Activated naive CD8-positive, alpha-beta T cell treated with anti-CD3 and anti-CD28 coated beads for 36 hours (primary cell): ENCODE measurements at regions not wholly inside any gene's neighbourhood (a gene's known extent, or its start where the extent isn't known, plus 50 kb on each side); places are given as distances from the start of the nearest gene placed in this dataset.
"Not testable (repeated sequence)": the region's sequence is repeated elsewhere in the genome, so short reads cannot be mapped to it uniquely, and the experiment has no call there.

ENCODE experiments used
- DNase-seq: peaks from one replicate; pipeline ENCODE4 v3.0.0; 2021
- H3K27ac Mint-ChIP-seq: one replicate; pipeline ENCODE4 v1.8.0; 2022; ENCODE audit warnings: mild to moderate bottlenecking, moderate library complexity, mixed read lengths
- H3K27me3 Mint-ChIP-seq: one replicate; pipeline ENCODE4 v1.8.0; 2022; ENCODE audit warnings: mild to moderate bottlenecking, mixed read lengths
- H3K36me3 Mint-ChIP-seq: one replicate; pipeline ENCODE4 v1.8.0; 2021; ENCODE audit warnings: mild to moderate bottlenecking, mixed read lengths
- H3K4me1 Mint-ChIP-seq: one replicate; pipeline ENCODE4 v1.8.0; 2021; ENCODE audit warnings: mixed read lengths
- H3K4me3 Mint-ChIP-seq: one replicate; pipeline ENCODE4 v1.8.0; 2022; ENCODE audit warnings: mild to moderate bottlenecking, moderate library complexity, mixed read lengths
- H3K9me3 Mint-ChIP-seq: one replicate; pipeline ENCODE4 v1.8.0; 2022; ENCODE audit warnings: mixed read lengths

GRCh38 chr10:36479073-36479472, 646.3 kb upstream of the ANKRD30A start:
- H3K4me3 Mint-ChIP-seq = no peak overlapping the region
- no peak overlapping the region for H3K27ac Mint-ChIP-seq

GRCh38 chr10:36476399-36476798, 649.0 kb upstream of the ANKRD30A start:
- Mint-ChIP-seq H3K27me3 (no peaks in the 10 kb centered on the region), H3K4me1 (no peaks in the 10 kb centered on the region), H3K27ac (no peak overlapping the region), H3K36me3 (no peaks in the 10 kb centered on the region), H3K4me3 (no peak overlapping the region), H3K9me3 (no peaks in the 10 kb centered on the region)
- no peak for DNase-seq

More at GRCh38 chr10:36479073-36479472, 646.3 kb upstream of the ANKRD30A start:
- no peaks in the 10 kb centered on the region for H3K4me1 Mint-ChIP-seq
- H3K36me3 Mint-ChIP-seq = no peaks in the 10 kb centered on the region
- no peaks in the 10 kb centered on the region for H3K27me3 Mint-ChIP-seq
- no peak for DNase-seq
- no peaks in the 10 kb centered on the region for H3K9me3 Mint-ChIP-seq

DNA sequence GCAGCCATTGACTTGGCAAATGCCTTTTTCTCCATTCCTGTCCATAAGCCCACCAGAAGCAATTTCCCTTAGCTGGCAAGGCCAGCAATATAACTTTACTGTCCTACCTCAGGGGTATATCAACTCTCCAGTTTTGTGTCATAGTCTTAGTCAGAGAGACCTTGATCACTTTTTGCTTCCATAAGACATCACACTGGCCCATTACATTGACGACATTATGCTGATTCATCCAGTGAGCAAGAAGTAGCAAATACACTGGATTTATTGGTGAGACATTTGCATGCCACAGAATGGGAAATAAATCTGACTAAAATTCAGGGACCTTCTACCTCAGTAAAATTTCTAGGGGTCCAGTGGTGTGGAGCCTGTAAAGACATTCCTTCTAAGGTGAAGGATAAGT, 649.7 kb upstream of the ANKRD30A start:
- Mint-ChIP-seq H3K4me3 (no peak overlapping the region), H3K27me3 (no peaks in the 10 kb centered on the region), H3K36me3 (no peaks in the 10 kb centered on the region), H3K27ac (no peak overlapping the region), H3K4me1 (no peaks in the 10 kb centered on the region), H3K9me3 (no peaks in the 10 kb centered on the region)
- DNase-seq = no peak

GRCh38 chr10:36474456-36474855, 650.9 kb upstream of the ANKRD30A start:
- no peak overlapping the region for H3K4me3 Mint-ChIP-seq
- no peak for DNase-seq

DNA sequence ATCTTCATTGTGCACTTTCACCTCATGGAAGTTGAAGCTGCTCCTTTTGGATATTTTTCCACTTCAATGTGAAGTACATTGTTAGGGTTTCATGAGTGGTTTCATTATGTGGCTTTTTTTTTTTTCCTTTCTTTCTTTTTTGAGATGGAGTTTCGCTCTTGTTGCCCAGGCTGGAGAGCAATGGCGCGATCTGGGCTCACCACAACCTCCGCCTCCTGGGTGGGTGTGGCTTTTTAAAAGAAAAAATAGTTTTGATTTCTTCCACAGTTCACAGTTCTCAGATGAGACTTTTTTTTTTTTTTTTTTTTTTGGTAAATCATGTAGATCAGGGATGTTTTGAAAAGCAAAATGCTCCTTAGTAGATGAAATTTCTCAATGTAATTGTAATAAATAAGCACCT, 652.3 kb upstream of the ANKRD30A start:
- no peak for DNase-seq
- H3K27me3 Mint-ChIP-seq = no peaks in the 10 kb centered on the region
- H3K4me3 Mint-ChIP-seq = no peak overlapping the region
- no peaks in the 10 kb centered on the region for H3K9me3 Mint-ChIP-seq
- no peaks in the 10 kb centered on the region for H3K4me1 Mint-ChIP-seq
- H3K27ac Mint-ChIP-seq = no peak overlapping the region
- no peaks in the 10 kb centered on the region for H3K36me3 Mint-ChIP-seq

More at GRCh38 chr10:36474456-36474855, 650.9 kb upstream of the ANKRD30A start:
- H3K4me1 Mint-ChIP-seq = no peaks in the 10 kb centered on the region
- H3K36me3 Mint-ChIP-seq = no peaks in the 10 kb centered on the region
- H3K27me3 Mint-ChIP-seq = no peaks in the 10 kb centered on the region
- no peak overlapping the region for H3K27ac Mint-ChIP-seq
- no peaks in the 10 kb centered on the region for H3K9me3 Mint-ChIP-seq

DNA sequence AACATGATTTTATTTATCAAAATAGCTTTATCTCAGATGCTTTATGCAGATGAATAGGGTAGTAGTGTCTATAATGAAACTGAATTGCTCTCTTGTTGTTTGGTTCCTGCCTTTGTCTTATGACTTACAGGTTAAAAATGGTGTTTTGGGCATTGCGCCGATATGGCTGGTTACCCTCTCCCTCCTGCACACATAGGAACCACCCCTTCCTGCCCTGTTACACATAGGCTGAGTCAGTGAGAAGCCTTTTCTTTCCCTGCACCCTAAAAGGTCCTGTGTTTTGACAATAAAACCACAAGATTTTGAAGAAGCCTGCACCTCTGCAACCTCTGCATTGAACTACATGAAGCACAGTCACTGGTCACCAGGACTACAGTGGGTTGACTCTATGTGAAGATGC, 655.8 kb upstream of the ANKRD30A start:
- no peak overlapping the region for H3K4me3 Mint-ChIP-seq
- no peaks in the 10 kb centered on the region for H3K27me3 Mint-ChIP-seq
- H3K36me3 Mint-ChIP-seq = no peaks in the 10 kb centered on the region
- no peak overlapping the region for H3K27ac Mint-ChIP-seq
- DNase-seq = no peak
- H3K9me3 Mint-ChIP-seq = no peaks in the 10 kb centered on the region
- H3K4me1 Mint-ChIP-seq = no peaks in the 10 kb centered on the region

DNA sequence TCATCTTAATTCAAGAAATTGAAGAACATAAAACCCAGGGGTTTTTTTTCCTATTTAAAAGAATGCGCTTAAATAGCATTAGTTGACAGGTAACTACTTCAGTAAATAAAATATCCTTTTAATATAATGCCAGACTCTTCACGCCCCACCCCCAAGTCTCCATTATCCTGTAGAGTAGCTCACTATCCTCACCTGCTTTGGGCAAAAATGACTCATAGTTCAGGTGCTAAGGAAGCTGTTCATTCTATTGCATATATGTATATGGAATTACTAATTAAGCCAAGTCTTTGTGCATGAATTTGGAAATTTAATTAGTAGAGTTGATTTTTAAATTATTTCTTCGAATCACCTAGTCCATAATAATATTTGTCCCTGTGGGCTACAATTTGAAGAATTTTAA, 656.8 kb upstream of the ANKRD30A start:
- no peak for DNase-seq
- Mint-ChIP-seq H3K9me3 (no peaks in the 10 kb centered on the region), H3K36me3 (no peaks in the 10 kb centered on the region), H3K27me3 (no peaks in the 10 kb centered on the region), H3K4me3 (no peak overlapping the region), H3K4me1 (no peaks in the 10 kb centered on the region), H3K27ac (no peak overlapping the region)

- no peaks in the 10 kb centered on the region for H3K36me3 Mint-ChIP-seq
- peaks cover 4% of the 10 kb centered on the region for H3K9me3 Mint-ChIP-seq
- H3K27me3 Mint-ChIP-seq = no peaks in the 10 kb centered on the region
- DNase-seq = no peak
- no peaks in the 10 kb centered on the region for H3K4me1 Mint-ChIP-seq
- no peak overlapping the region for H3K4me3 Mint-ChIP-seq
- no peak overlapping the region for H3K27ac Mint-ChIP-seq
These were observed 659.6 kb upstream of the ANKRD30A start for GRCh38 chr10:36465604-36466379.

DNA sequence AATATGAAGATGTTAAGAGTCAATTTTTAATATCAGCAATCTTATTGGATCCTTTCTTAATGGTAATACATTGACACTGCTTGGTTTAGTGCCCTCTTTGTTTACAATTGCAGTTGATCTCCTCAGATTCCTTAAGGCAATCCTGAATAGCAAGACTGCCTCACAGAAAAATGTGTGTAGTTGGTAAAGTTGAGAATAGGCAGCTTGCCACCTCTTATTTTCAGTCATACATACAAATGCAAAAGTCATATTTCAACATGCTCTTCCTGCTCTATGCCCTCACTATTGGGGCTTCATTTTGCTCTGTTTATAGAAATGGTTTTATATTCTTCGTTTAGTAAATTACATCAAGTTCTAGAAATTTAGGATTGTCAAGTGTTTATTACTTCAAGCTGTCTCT, 661.1 kb upstream of the ANKRD30A start:
- no peak for DNase-seq
- Mint-ChIP-seq H3K4me3 (no peak overlapping the region), H3K36me3 (no peaks in the 10 kb centered on the region), H3K4me1 (no peaks in the 10 kb centered on the region), H3K9me3 (peaks cover 5% of the 10 kb centered on the region), H3K27ac (no peak overlapping the region), H3K27me3 (no peaks in the 10 kb centered on the region)

- Mint-ChIP-seq H3K4me1 (no peaks in the 10 kb centered on the region), H3K9me3 (peaks cover 8% of the 10 kb centered on the region), H3K27me3 (no peaks in the 10 kb centered on the region), H3K27ac (no peak overlapping the region), H3K4me3 (no peak overlapping the region), H3K36me3 (no peaks in the 10 kb centered on the region)
- no peak for DNase-seq
These were observed 662.0 kb upstream of the ANKRD30A start for GRCh38 chr10:36463390-36463789.

GRCh38 chr10:36462194-36462593, 663.2 kb upstream of the ANKRD30A start:
- Mint-ChIP-seq H3K27ac (no peak overlapping the region), H3K36me3 (no peaks in the 10 kb centered on the region), H3K4me3 (no peak overlapping the region), H3K9me3 (peaks cover 10% of the 10 kb centered on the region), H3K4me1 (no peaks in the 10 kb centered on the region), H3K27me3 (no peaks in the 10 kb centered on the region)
- DNase-seq = no peak

DNA sequence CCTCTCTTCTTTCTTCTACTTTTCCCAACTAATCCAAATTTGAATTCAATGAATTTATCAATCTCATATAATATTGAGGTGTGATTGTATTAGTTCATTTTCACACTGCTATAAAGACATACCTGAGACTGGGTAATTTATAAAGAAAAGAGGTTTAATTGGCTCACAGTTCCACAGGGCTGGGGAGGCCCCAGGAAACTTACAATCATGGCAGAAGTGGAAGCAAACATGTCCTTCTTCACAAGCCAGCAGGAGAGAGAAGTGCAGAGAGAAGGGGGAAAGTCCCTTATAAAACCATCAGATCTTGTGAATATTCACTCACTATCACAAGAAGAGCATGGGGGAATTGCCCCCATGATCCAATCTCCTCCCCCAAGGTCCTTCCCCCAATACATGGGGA, 667.0 kb upstream of the ANKRD30A start:
- DNase-seq, H3K36me3 Mint-ChIP-seq, H3K27me3 Mint-ChIP-seq, H3K9me3 Mint-ChIP-seq, H3K4me3 Mint-ChIP-seq, H3K27ac Mint-ChIP-seq, H3K4me1 Mint-ChIP-seq: not testable (repeated sequence)

- no peaks in the 10 kb centered on the region for H3K36me3 Mint-ChIP-seq
- H3K27ac Mint-ChIP-seq = no peak overlapping the region
- DNase-seq = no peak
- no peaks in the 10 kb centered on the region for H3K27me3 Mint-ChIP-seq
- no peak overlapping the region for H3K4me3 Mint-ChIP-seq
- H3K4me1 Mint-ChIP-seq = no peaks in the 10 kb centered on the region
- peaks cover 10% of the 10 kb centered on the region for H3K9me3 Mint-ChIP-seq
These were observed 667.6 kb upstream of the ANKRD30A start for GRCh38 chr10:36457751-36458150.

GRCh38 chr10:36455526-36456133, 669.8 kb upstream of the ANKRD30A start:
- Mint-ChIP-seq H3K9me3 (peaks cover 5% of the 10 kb centered on the region), H3K27me3 (no peaks in the 10 kb centered on the region), H3K36me3 (no peaks in the 10 kb centered on the region), H3K27ac (no peak overlapping the region), H3K4me1 (no peaks in the 10 kb centered on the region), H3K4me3 (no peak overlapping the region)
- no peak for DNase-seq

GRCh38 chr10:36452851-36453250, 672.5 kb upstream of the ANKRD30A start:
- no peaks in the 10 kb centered on the region for H3K9me3 Mint-ChIP-seq
- H3K36me3 Mint-ChIP-seq = no peaks in the 10 kb centered on the region
- no peak for DNase-seq
- H3K27me3 Mint-ChIP-seq = no peaks in the 10 kb centered on the region
- H3K27ac Mint-ChIP-seq = no peak overlapping the region
- no peaks in the 10 kb centered on the region for H3K4me1 Mint-ChIP-seq
- no peak overlapping the region for H3K4me3 Mint-ChIP-seq

GRCh38 chr10:36451391-36451970, 673.9 kb upstream of the ANKRD30A start:
- Mint-ChIP-seq H3K4me1 (no peaks in the 10 kb centered on the region), H3K27me3 (no peaks in the 10 kb centered on the region), H3K4me3 (no peak overlapping the region), H3K36me3 (no peaks in the 10 kb centered on the region), H3K9me3 (no peaks in the 10 kb centered on the region), H3K27ac (no peak overlapping the region)
- DNase-seq = no peak
